AML-193 (cell line): ENCODE measurements at regions not wholly inside any gene's neighbourhood (a gene's known extent, or its start where the extent isn't known, plus 50 kb on each side); places are given as distances from the start of the nearest gene placed in this dataset.

Experiments used
- DNase-seq, 2 experiments: peaks; one replicate each; lab custom pipeline; 2025; lab: John Stamatoyannopoulos, UW

DNA sequence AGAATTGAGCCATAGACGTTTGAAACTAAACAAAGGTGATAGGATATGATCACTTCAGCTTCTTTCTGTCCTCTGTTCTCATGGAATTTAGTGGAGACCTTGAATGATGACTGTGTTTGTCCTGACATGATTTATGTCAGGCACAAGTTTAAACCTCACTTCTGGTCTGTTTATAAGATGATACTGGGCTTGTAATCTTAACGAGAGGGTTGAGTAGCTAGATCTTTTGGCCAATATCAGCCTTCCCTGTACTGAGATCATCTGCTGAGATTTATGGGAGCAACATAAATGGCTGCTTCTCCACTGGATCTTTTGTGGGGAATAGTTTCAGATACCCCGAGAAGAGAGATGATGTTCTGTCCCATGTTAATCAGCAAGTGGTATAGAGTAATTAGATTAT, 121.8 kb upstream of the OBI1 start:
- no peak for DNase-seq

DNA sequence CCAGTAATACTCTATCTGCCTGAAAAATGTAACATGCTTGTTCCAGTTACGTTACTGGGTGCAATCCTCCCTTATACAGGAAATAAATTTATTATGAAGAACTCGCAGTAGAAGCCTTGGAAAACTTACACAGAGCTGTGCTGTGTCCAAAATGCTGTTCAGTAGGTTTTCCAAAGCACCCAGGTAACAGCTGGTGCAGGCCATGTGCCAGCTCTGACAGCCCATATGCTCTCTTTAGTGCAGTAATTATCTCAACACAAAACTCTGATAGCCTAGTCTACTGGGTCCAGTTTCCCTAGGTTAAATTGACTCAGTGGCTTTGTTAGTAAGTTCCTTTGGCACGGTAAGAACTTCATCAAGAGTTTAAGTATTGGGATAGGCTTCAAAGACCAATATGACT, 120.7 kb upstream of the OBI1 start:
- no peak for DNase-seq

DNA sequence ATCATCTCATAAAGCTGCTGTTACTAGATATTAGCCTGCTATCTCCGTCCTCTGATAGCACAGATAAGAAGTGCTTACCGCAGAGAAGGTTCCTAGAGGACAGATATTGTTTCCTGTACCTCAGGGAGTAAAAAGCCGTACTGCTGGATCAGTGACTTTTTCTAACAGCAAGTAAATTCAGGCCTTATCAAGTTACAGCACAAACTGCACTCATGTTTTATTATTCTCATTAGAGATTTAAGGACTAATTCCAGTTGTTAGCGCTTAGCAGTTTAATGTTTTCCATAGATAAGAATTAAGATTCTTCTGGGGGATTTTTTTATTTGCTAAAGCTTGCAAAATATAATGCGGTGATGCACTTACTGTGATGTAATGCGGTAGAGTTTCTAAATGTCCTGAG, 119.0 kb upstream of the OBI1 start:
- DNase-seq, result no peak

DNA sequence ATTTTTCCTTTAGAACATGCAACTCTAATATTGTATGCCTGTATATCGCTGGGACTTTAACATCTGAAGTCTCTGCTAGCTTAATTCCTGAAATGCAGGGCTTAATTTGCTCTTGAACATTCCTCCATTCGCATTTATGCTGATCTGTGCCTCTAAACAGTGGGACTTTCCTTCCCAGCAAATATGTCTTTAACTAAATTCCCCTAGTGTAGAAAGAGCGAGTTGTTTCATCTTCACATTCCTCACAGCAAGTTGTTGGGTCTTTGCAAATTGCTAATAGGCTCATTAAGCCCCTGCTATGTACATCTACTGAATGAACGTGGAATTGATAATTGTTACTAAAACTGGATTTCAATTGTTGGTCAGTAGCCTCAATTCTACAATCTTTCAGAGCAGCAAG, 118.4 kb upstream of the OBI1 start:
- DNase-seq, result no peak

DNA sequence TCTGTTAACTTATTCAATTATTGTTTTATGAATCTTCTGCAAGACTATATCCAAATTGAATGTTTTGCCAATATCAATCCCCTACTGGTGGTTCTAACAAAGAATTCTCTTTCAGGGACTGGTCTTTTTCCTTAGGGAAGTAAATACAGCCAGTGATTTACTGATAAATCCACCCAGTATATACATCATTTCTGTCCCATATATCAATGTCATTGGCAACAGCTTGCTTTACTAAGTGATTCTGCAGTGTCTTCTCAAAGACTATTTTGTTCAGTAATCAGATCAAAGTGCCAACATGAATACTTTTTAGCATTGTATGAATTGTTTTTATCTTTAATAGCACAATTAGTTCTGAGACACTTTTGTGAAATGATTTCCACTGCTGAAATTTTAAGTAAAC, 114.0 kb upstream of the OBI1 start:
- DNase-seq, result no peak

DNA sequence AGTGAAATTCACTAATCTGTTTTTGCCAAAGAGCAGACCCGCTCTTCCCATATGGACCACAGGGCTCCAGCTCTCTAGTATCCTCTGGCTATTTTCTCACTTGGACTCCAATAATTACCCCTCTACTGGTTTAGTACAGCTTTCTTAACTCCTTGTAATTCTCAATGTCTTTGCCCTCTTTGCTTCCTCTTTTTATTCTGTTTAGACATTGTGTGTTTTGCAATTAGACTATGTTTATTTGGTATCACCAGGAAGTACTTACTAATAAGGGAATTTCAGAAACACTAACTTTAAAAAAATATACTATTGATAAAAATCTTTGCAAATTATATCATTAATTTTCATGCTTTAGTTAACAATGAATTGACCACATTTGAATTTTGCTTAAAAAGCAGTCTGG, 111.6 kb upstream of the OBI1 start:
- DNase-seq, result peak; percentile 93 to 98

DNA sequence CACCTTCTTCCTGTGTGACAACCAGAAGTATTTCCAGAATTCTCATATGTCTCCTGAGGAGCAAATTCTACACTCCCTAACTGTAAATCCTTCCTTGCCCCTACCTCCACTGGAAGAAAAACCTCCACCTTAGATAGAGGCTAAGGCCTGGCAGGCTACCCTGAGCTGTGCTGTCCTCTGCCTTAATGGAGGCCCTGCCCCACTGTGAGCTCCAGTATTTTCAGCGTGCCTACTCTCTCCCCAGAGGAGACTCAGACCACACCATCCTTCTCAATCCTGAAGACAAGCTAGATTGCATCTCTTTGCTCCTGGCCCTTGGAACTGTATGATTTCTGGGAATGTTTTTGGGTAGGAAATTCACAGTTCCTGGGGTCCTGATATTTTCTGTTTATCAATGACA, 110.0 kb upstream of the OBI1 start:
- no peak for DNase-seq

DNA sequence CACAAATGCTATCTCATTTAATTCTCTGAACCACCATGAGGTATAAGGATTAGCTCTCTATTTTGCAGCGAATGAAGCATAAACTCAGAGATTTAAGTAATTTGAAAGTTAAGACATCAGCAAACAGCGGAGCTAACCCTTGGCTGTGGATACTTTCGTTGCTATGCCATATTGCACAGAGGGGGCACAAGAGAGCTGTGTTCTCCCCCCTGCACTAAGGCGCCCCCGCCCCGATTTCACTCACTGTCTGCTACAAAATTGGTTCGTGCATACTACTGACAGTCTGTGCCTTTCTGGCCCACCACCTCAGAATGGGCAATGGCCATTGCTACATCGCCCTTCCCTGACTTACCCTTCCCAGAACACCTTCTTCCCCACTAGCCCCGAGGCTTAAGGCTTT, 105.7 kb upstream of the OBI1 start:
- DNase-seq, result no peak

DNA sequence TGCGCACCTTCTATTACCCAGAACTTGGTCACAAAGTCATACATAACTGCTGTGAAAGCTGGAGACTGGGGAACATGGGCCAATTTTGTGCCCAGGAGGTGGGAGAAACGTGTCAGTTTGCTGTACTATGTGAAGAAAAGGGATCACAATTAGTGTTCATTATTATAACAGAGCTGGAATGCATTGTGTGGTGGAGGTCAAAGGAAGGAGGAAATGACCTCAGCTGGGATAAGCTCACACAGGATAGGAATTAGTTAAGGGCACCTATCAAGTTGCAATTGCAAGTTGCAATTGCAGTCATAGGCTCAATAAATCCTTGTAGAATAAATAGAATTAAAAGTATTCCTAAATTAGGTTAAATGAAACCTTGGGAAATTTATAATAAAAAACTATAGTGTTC, 103.9 kb upstream of the OBI1 start:
- DNase-seq, result no peak

DNA sequence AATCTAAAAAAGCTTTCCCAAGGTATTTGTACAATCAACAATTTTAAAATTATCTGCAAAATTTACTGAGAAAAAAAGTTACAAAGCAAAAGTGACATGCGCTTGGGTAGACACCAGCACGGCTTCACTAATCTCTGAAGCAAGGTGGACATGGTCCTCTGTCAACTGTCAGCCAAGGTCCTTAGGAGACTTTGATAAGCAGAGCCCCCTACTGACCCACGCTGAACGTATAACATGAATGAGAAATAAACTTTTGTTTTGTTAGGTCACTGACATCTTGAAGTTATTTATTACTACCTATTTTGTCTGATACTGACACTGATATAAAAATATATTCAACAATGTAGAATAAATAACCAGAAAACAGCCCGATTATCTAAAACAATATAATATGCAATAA, 100.7 kb upstream of the OBI1 start:
- no peak for DNase-seq

DNA sequence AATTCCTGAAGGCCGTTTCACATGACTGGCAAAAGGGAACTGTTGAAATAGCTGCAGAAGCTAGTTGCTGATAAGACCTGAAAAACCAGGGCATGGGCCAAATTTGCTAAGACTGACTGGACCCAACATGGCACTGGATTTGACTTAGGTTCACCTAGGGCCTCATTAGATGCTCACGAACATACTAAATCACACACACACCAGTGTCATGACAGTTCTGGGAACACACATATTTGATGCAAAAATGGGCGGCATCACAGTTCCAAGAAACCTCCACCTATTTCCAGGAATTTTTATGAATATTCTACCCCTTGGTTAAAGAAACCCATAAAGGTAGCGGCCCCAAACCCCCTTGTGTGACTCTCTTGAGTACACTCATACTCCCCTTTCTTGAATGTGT, 99.6 kb upstream of the OBI1 start:
- no peak for DNase-seq

DNA sequence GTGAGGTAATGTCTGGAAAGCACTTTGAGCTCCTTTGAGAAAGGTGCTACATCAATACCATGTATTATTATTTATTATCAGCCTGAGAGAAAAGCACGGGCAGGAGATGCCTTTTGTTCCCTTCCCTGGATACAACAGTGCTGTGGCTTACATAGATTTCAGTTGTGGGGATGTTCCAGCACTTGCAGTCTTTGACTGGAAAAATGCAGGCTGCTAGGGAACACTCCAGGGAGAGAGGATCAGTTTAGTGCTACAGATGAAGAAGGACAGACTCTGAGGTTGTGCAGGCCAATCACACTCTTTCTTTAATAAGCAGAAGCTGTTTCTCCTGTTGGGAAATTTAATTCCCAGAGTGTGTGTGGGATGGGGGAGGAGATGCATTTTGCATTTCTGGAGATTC, 94.5 kb upstream of the OBI1 start:
- no peak for DNase-seq

DNA sequence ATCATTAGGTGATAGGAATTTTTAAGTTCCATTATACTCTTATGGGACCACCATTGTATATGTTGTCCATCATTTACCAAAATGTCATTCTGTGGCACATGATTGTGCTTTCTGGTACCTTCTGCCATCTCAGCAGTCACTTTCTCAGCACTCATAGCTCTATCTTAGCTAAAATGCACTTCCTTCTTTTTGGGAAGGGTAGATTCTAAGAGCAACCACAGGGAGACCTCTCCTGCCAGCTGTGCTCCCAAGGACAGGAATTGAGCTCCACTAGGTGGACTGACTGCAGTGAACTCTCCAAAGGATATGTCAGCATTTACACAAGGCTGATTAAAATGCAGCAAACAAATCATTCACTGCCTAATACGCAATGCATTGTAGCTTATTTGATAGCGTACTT, 91.8 kb upstream of the OBI1 start:
- DNase-seq, result no peak

DNA sequence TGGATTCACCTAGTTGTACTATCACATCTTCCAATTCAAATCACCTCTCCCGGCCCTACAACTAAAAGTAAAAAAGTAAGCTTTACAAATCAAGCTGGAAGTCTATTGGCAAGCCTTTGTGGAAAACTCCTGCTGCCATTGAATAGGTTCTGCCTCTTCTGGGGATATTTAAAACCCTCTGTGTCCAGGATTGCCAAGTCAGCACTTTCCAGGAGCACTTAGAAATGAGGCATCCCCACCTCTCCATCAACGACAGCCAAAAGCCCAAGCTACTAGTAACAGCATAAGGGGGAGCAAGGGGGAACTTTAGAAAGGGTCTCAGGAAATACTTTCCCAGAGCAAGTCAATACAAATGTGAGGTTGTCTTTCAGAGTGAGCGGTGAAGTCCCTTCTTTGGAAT, 85.0 kb upstream of the OBI1 start:
- no peak for DNase-seq

DNA sequence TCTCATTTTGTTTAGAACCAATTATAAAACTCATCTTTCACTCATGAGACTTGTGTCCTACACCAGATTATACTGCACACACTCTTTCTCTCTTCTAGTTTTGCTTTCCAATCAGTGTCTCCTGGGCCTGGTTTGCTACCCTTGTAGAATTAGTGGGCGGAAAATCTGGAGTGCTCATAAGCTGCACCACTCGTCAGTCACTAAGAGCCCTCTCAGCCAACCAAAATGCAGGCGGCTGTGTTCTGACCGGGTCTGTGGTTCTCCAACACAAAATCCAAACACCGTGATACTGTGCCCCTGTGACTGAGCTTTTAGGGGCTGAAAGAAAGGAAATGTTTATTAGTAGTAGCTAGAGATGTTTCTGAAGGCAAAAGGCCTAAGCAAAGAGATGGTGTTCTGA, 83.7 kb upstream of the OBI1 start:
- DNase-seq, result no peak

DNA sequence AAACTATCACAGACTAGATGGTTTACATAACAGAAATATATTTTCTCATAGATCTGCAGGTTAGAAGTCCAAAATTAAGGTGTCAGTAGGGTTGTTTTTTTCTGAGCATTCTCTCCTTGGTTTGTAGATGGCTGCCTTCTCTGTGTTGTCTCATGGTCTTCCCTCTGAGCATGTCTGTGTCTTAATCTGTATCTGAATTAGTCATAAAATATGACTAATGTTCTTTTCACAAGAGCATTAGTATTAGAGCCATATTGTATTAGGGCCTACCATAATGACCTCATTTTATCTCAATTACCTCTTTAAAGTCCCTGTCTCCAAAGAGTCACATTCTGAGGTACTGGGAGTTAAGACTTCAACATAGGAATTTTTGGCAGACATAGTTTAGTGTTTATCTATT, 77.2 kb upstream of the OBI1 start:
- DNase-seq, result no peak

DNA sequence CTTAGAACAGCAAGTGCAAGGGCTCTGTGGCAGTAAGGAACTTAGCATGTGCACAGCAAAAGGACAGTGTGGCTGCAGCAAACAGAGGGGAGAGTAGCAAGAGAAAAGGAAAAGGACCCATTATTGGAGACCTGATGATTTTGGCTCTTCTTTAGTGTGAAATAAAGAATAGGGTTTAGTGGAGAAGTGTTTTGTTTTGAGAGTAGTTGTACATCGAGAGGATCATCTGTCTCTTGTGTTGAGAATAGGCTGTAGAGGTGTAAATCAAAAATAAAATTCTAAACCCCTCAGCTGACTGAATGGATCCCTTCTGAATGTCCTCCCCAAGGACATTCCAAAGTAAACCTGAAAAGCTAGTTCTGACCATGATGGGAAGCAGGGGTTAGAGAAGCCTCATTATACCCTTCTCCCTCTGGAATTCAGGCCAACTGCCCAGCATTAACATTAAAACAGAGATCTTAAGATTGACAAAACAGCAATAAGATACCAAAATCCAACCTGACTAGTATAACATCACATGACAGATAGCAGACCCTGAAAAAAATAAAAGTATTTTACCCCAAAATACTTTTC, 73.6 kb upstream of the OBI1 start:
- no peak for DNase-seq

DNA sequence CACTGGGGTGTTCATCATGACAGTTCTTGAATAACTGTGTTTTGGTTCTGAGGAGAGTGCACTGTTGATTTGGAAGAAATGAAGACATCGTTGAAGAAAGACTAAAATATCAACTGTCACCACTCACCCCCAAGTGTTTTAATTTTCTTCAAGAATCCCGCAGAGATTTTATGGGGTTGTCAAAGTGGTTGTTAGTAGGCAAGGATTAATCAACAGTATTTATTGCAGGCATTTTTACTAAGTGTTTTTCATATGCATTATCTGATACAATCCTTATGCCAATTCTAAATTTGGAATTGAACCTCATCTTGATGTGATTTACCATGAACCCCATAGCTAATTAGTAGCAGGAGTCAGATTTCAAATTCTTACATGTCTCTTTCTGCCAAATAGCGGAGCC, 63.7 kb upstream of the OBI1 start:
- no peak for DNase-seq

DNA sequence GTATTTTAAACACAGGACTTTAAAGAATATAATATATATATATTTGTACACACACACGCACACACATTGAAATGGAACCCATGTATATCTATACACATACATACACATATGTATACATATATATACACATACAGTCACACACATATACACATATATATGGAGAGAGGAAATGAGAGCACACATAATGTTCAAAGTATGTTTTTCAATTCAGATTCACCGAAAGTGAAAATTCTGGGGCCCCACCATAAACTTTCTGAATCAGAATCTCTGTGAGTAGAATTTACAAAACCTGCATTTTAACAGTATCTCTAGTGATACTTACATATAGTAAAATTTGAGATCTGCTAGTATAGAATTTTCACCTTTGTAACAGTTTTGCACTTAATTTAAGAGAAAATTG, 60.4 kb upstream of the OBI1 start:
- DNase-seq, result no peak

DNA sequence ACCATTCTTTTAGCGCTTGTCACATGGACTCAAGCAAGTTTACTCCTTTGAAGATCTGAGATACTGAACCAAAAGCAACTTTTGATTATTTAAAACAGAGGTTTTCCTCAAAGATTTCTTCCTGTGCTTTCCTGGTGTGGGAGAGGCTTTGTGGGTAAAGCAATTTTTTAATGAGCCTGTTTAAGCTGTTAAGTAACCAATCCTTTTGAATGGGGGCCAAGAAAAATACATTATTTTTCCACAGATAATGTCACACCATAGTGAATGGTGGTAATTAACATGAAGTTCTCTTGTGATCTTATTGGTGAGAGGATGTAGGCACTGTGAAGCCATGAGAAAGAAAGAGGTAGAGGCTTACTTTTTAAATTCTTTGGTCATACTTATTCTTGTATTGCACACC, 55.8 kb upstream of the OBI1 start:
- DNase-seq, result no peak

DNA sequence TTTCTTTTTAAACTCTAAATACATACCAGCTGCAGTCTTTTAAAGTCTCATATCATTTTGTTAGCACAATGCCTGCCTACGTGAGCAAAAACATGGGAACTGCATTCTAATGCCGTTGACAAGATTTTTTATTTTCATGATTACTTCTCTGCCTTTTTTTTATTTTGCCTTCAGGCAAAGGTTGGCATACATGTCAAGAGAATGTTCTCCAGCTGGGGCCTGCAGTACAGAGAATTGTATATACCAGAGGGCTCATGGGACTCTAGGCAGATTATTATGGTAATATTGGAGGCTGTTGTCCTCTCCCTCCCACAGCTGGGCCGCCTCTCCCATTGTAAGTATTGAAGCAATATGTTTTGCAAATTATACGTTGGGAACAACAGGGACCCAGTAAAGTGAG, 53.9 kb upstream of the OBI1 start:
- DNase-seq, result no peak

DNA sequence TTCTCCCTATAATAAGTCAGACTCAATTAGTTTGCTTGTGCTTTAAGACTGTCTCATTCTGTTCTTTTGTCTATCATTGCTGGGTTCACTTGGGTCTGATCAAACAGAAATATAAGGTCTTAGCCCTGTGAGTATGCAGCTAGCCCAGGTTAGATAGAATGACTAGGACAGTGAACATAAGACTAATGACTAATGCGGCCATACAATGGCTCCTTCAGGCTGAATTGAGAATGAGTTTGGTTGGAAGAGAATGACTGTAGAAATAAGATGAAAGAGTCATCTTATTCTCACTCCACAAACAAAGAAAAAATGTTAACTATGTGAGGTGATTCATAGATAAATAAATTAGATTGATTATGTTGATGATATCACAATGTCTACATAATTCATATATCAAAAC, 50.1 kb upstream of the OBI1 start:
- DNase-seq, result no peak
